GM23338 (cell line): ENCODE measurements at regions not wholly inside any gene's neighbourhood (a gene's known extent, or its start where the extent isn't known, plus 50 kb on each side); places are given as distances from the start of the nearest gene placed in this dataset.
A peak's percentile ranks its signal among the peaks of the same experiment; 100 is the strongest.

Experiments
- ATAC-seq: fragments of 200-7000 bp; cut with Tn5 transposase; 3 replicates; pipeline ENCODE4 v1.9.1; 2020
- DNase-seq: peaks from one replicate; pipeline ENCODE4 v3.0.0-alpha.2; 2015; ENCODE audit warnings: low spot score
- H2AFZ ChIP-seq: fragments of 200-600 bp; sonication (generic); 2 replicates; pipeline ENCODE4 v1.8.0; 2016; ENCODE audit warnings: antibody characterized with exemption, mild to moderate bottlenecking, moderate library complexity
- H3F3A ChIP-seq: fragments of 200-600 bp; sonication (generic); replicated peaks from 2 replicates; pipeline ENCODE4 v1.8.0; 2017; ENCODE audit warnings: antibody characterized with exemption, mixed run types, low read depth
- H3K27ac ChIP-seq: fragments of 200-600 bp; sonication (generic); 2 replicates; pipeline ENCODE4 v1.6.1; 2016; ENCODE audit warnings: low read depth
- H3K27me3 ChIP-seq: fragments of 200-600 bp; sonication (generic); 2 replicates; pipeline ENCODE4 v1.8.0; 2016; ENCODE audit warnings: mild to moderate bottlenecking, mixed run types, moderate library complexity; ENCODE audit not compliant: insufficient read depth
- H3K36me3 ChIP-seq: fragments of 200-600 bp; sonication (generic); 2 replicates; pipeline ENCODE4 v1.8.0; 2016; ENCODE audit warnings: mild to moderate bottlenecking; ENCODE audit not compliant: insufficient read depth
- H3K4me1 ChIP-seq: fragments of 200-600 bp; sonication (generic); 2 replicates; pipeline ENCODE4 v1.8.0; 2016; ENCODE audit warnings: mild to moderate bottlenecking, moderate library complexity; ENCODE audit not compliant: insufficient read depth
- H3K4me2 ChIP-seq: fragments of 200-600 bp; sonication (generic); 2 replicates; pipeline ENCODE4 v1.7.1; 2017; ENCODE audit warnings: mixed run types
- H3K4me3 ChIP-seq: fragments of 200-600 bp; sonication (generic); 2 replicates; pipeline ENCODE4 v1.6.1; 2016; ENCODE audit warnings: mixed run types
- H3K79me2 ChIP-seq: fragments of 200-600 bp; sonication (generic); replicated peaks from 2 replicates; pipeline ENCODE4 v1.8.0; 2017; ENCODE audit warnings: mild to moderate bottlenecking; ENCODE audit not compliant: insufficient read depth
- H3K9me2 ChIP-seq: fragments of 200-600 bp; sonication (generic); 2 replicates; pipeline ENCODE4 v1.8.0; 2017; ENCODE audit not compliant: insufficient read depth
- H4K20me1 ChIP-seq: fragments of 200-600 bp; sonication (generic); replicated peaks from 2 replicates; pipeline ENCODE4 v1.8.0; 2017; ENCODE audit warnings: mild to moderate bottlenecking; ENCODE audit not compliant: insufficient read depth
- H3K27ac Mint-ChIP-seq: 2 replicates; pipeline ENCODE4 v1.8.0; 2020; ENCODE audit warnings: inconsistent platforms, mild to moderate bottlenecking, moderate library complexity, mixed read lengths
- H3K27me3 Mint-ChIP-seq: 3 replicates; pipeline ENCODE4 v1.8.0; 2022; ENCODE audit warnings: low read depth, mild to moderate bottlenecking, moderate library complexity, mixed read lengths, inconsistent platforms; ENCODE audit not compliant: insufficient read depth, poor library complexity
- H3K36me3 Mint-ChIP-seq: 3 replicates; pipeline ENCODE4 v1.8.0; 2021; ENCODE audit warnings: low read depth, mild to moderate bottlenecking, inconsistent platforms, moderate library complexity, mixed read lengths
- H3K4me1 Mint-ChIP-seq: 3 replicates; pipeline ENCODE4 v1.8.0; 2020; ENCODE audit warnings: mild to moderate bottlenecking, inconsistent platforms, mixed read lengths
- H3K4me3 Mint-ChIP-seq: 3 replicates; pipeline ENCODE4 v1.8.0; 2021; ENCODE audit warnings: moderate library complexity, mild to moderate bottlenecking, inconsistent platforms, mixed read lengths
- H3K9me3 Mint-ChIP-seq: 3 replicates; pipeline ENCODE4 v1.8.0; 2020; ENCODE audit warnings: moderate library complexity, mild to moderate bottlenecking, inconsistent platforms, mixed read lengths
- CREB1 ChIP-seq: fragments of 250-450 bp; sonication (Bioruptor Pico); IDR thresholded peaks from 2 replicates; pipeline ENCODE4 v1.5.0; 2020; ENCODE audit warnings: low read depth, mild to moderate bottlenecking, moderate library complexity
- CTCF ChIP-seq, 2 experiments: fragments of 200-600 bp in 1 of 2; sonication (generic) in 1 of 2; conservative IDR thresholded peaks; 2 replicates each; pipeline versions ENCODE4 v1.5.1 to v1.6.1; 2016 to 2017; ENCODE audit warnings: antibody characterized with exemption in 2 of 2, low read depth in 2 of 2, mild to moderate bottlenecking in 2 of 2, moderate library complexity in 1 of 2
- EZH2 ChIP-seq: fragments of 200-600 bp; sonication (generic); IDR thresholded peaks from one replicate; pipeline ENCODE4 v1.8.0; 2017; ENCODE audit warnings: antibody characterized with exemption, mild to moderate bottlenecking, low read depth; ENCODE audit not compliant: unreplicated experiment
- EZH2phosphoT487 ChIP-seq: fragments of 200-600 bp; sonication (generic); IDR thresholded peaks from one replicate; pipeline ENCODE4 v1.8.1; 2018; ENCODE audit warnings: antibody characterized with exemption; ENCODE audit not compliant: unreplicated experiment
- JUNB ChIP-seq: IDR thresholded peaks from one replicate; pipeline ENCODE4 v1.6.1; 2016; ENCODE audit warnings: antibody characterized with exemption; ENCODE audit not compliant: unreplicated experiment
- NANOG ChIP-seq: IDR thresholded peaks from 2 replicates; pipeline ENCODE4 v1.6.1; 2016; ENCODE audit warnings: antibody characterized with exemption, borderline replicate concordance
- POLR2AphosphoS5 ChIP-seq: IDR thresholded peaks from 2 replicates; pipeline ENCODE4 v1.6.1; 2016; ENCODE audit warnings: antibody characterized with exemption, low read depth
- STAT1 ChIP-seq: IDR thresholded peaks from one replicate; pipeline ENCODE4 v1.6.1; 2016; ENCODE audit warnings: antibody characterized with exemption; ENCODE audit not compliant: unreplicated experiment
- ZNF114 ChIP-seq: fragments of 250-450 bp; sonication (Bioruptor Pico); IDR thresholded peaks from 2 replicates; pipeline ENCODE4 v1.5.0; 2020; ENCODE audit warnings: mild to moderate bottlenecking, moderate library complexity
- ZNF331 ChIP-seq: fragments of 250-450 bp; sonication (Bioruptor Pico); IDR thresholded peaks from 2 replicates; pipeline ENCODE4 v1.5.0; 2020; ENCODE audit warnings: low read depth, mild to moderate bottlenecking, moderate library complexity
- TF ChIP-seq, protein P1 (sequence below): IDR thresholded peaks from one replicate; pipeline ENCODE4 v1.6.1; 2018; ENCODE audit warnings: antibody characterized with exemption; ENCODE audit not compliant: unreplicated experiment

DNA sequence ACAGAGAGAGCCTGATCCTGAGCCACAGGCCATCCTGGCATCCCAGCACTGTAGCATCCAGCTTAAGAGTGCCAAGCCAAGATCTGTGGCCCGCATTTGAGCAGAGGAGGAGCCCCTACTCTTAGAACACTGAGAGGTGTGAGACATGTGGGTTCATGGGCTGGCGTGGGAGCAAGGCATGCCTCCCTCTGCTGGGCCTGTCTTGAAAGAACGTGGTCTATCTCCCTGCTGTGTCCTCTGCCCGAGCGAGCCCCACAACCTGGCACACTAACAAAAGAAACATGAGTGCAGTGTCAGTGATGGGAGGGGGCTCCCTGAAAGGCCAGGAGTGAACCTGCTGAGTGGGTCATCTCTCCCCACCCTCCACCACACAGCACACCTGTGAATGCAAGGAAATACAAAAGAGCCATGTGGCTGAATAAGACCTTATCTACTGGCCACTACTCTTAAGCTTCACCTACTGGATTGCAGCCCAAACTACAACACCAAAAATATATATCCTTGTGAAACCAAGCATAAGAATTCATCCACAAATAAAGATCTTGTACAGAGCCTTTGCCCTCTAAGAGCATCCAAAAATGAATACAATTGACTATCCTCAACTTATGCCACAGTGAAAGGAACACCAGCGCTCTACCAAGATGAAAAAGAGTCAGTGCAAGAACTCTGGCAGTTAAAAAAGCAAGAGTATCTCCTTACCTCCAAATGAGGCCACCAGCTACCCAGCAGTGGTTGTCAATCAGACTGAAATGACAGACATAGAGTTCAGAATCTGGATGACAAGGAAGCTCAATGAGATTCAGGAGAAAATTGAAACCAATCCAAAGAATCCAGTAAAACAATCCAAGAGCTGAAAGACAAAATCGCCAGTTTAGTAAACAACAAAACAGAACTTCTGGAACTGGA, 259.4 kb upstream of the DAB1 start:
- Mint-ChIP-seq H3K4me3 (no peak overlapping the region), H3K9me3 (peaks cover 15% of the 10 kb centered on the region; the same call in 2 of the 3 replicates), H3K4me1 (peaks cover 22% of the 10 kb centered on the region), H3K27me3 (peaks cover 4% of the 10 kb centered on the region), H3K36me3 (peaks cover 11% of the 10 kb centered on the region; the same call in 2 of the 3 replicates), H3K27ac (no peak overlapping the region)
- DNase-seq (peak; percentile 51), ATAC-seq (peak; percentile 91)
- Histone ChIP-seq H2AFZ (no peak overlapping the region), H3K27me3 (peaks cover 10% of the 10 kb centered on the region; the same call in 1 of the 2 replicates), H3K4me3 (no peak overlapping the region), H3K36me3 (no peaks in the 10 kb centered on the region), H3K9me2 (peaks cover 8% of the 10 kb centered on the region; the same call in 1 of the 2 replicates), H3K4me2 (no peak overlapping the region), H3K4me1 (0 out of 2 replicates have a peak, but pooled peaks cover 3% of the 10 kb centered on the region), H4K20me1 (no peaks in the 10 kb centered on the region), H3K27ac (no peak overlapping the region), H3F3A (no peaks in the 10 kb centered on the region), H3K79me2 (no peaks in the 10 kb centered on the region)
- TF ChIP-seq CTCF (conservative IDR thresholded peaks at IDR 0.05; ENCODE audit: low read depth in 2 of 2), result peak; percentile 40 to 62; a peak in 3 of 4 replicates
- TF ChIP-seq NANOG, result no peak

GRCh38 chr1:57678138-57678537, 254.3 kb upstream of the DAB1 start:
- H3K27ac Mint-ChIP-seq, result no peak overlapping the region
- Histone ChIP-seq H3K4me2 (no peak overlapping the region), H3K27ac (no peak overlapping the region), H4K20me1 (no peaks in the 10 kb centered on the region), H3K36me3 (no peaks in the 10 kb centered on the region), H3K9me2 (peaks cover 8% of the 10 kb centered on the region; the same call in 1 of the 2 replicates), H3K4me3 (no peak overlapping the region), H3K27me3 (peaks cover 29% of the 10 kb centered on the region), H3K79me2 (no peaks in the 10 kb centered on the region), H3F3A (no peaks in the 10 kb centered on the region), H3K4me1 (0 out of 2 replicates have a peak, but pooled peaks cover 5% of the 10 kb centered on the region), H2AFZ (no peak overlapping the region)
- ATAC-seq (no peak; the same call in 1 of the 3 replicates), DNase-seq (peak; percentile 21)
- no peak overlapping the region for H3K4me3 Mint-ChIP-seq
- peaks cover 4% of the 10 kb centered on the region for H3K27me3 Mint-ChIP-seq
- H3K36me3 Mint-ChIP-seq, result no peaks in the 10 kb centered on the region
- no peaks in the 10 kb centered on the region for H3K9me3 Mint-ChIP-seq
- H3K4me1 Mint-ChIP-seq, result peaks cover 13% of the 10 kb centered on the region
- no peak for TF ChIP-seq EZH2phosphoT487
- TF ChIP-seq JUNB, result no peak
- no peak for TF ChIP-seq ZNF331 (CRISPR knock-in tag)
- no peak for TF ChIP-seq EZH2
- TF ChIP-seq CREB1 (CRISPR knock-in tag), result no peak
- TF ChIP-seq STAT1, result no peak
- TF ChIP-seq, protein P1, sequence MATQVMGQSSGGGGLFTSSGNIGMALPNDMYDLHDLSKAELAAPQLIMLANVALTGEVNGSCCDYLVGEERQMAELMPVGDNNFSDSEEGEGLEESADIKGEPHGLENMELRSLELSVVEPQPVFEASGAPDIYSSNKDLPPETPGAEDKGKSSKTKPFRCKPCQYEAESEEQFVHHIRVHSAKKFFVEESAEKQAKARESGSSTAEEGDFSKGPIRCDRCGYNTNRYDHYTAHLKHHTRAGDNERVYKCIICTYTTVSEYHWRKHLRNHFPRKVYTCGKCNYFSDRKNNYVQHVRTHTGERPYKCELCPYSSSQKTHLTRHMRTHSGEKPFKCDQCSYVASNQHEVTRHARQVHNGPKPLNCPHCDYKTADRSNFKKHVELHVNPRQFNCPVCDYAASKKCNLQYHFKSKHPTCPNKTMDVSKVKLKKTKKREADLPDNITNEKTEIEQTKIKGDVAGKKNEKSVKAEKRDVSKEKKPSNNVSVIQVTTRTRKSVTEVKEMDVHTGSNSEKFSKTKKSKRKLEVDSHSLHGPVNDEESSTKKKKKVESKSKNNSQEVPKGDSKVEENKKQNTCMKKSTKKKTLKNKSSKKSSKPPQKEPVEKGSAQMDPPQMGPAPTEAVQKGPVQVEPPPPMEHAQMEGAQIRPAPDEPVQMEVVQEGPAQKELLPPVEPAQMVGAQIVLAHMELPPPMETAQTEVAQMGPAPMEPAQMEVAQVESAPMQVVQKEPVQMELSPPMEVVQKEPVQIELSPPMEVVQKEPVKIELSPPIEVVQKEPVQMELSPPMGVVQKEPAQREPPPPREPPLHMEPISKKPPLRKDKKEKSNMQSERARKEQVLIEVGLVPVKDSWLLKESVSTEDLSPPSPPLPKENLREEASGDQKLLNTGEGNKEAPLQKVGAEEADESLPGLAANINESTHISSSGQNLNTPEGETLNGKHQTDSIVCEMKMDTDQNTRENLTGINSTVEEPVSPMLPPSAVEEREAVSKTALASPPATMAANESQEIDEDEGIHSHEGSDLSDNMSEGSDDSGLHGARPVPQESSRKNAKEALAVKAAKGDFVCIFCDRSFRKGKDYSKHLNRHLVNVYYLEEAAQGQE, result no peak
- TF ChIP-seq POLR2AphosphoS5, result no peak
- no peak for TF ChIP-seq ZNF114 (CRISPR knock-in tag)
- TF ChIP-seq CTCF (conservative IDR thresholded peaks at IDR 0.05; ENCODE audit: low read depth in 2 of 2), result no peak
